BE2C (cell line): ENCODE measurements at regions not wholly inside any gene's neighbourhood (a gene's known extent, or its start where the extent isn't known, plus 50 kb on each side); places are given as distances from the start of the nearest gene placed in this dataset.

Source experiments
- DNase-seq: peaks from one replicate; pipeline ENCODE4 v3.0.0-alpha.2; 2020
- H3K27me3 ChIP-seq: fragments of 250-450 bp; sonication (Bioruptor Pico); 2 replicates; pipeline ENCODE4 v1.5.1; 2020; ENCODE audit warnings: mild to moderate bottlenecking
- H3K36me3 ChIP-seq: fragments of 250-450 bp; sonication (Bioruptor Pico); 2 replicates; pipeline ENCODE4 v1.5.1; 2020; ENCODE audit warnings: mild to moderate bottlenecking
- H3K4me1 ChIP-seq: fragments of 250-450 bp; sonication (Bioruptor Pico); 2 replicates; pipeline ENCODE4 v1.5.1; 2020
- H3K4me3 ChIP-seq: 2 replicates; pipeline ENCODE4 v1.5.1; 2011; ENCODE audit warnings: low read depth, low read length
- H3K9me3 ChIP-seq: fragments of 250-450 bp; sonication (Bioruptor Pico); 2 replicates; pipeline ENCODE4 v1.5.1; 2020
- TF ChIP-seq, protein P1 (sequence below): IDR thresholded peaks from 2 replicates; pipeline ENCODE4 v1.5.1; 2012; ENCODE audit warnings: mild to moderate bottlenecking, low read depth, low read length

DNA sequence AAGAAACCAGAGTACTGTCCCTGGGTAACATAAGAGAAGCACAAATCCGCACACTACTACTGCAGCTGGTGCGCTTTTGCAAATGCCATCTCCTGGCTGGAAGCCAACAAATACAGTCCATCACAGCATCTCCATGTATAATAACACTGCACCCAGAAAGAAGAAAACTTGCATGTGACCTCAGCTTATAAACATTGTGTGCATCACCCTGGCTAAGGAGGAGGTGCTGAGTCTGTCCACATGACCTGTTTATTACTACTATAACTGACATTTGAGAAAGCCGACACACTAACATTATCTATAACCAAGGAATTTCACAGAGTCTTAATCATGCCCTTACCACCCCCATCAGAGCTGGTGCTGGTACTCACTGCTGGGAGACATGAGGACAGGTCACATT lies 516.8 kb downstream of the CFAP47 start:
- no peaks in the 10 kb centered on the region for H3K27me3 ChIP-seq
- TF ChIP-seq, protein P1, sequence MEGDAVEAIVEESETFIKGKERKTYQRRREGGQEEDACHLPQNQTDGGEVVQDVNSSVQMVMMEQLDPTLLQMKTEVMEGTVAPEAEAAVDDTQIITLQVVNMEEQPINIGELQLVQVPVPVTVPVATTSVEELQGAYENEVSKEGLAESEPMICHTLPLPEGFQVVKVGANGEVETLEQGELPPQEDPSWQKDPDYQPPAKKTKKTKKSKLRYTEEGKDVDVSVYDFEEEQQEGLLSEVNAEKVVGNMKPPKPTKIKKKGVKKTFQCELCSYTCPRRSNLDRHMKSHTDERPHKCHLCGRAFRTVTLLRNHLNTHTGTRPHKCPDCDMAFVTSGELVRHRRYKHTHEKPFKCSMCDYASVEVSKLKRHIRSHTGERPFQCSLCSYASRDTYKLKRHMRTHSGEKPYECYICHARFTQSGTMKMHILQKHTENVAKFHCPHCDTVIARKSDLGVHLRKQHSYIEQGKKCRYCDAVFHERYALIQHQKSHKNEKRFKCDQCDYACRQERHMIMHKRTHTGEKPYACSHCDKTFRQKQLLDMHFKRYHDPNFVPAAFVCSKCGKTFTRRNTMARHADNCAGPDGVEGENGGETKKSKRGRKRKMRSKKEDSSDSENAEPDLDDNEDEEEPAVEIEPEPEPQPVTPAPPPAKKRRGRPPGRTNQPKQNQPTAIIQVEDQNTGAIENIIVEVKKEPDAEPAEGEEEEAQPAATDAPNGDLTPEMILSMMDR: no peak
- no peak overlapping the region for H3K4me3 ChIP-seq
- no peaks in the 10 kb centered on the region for H3K36me3 ChIP-seq
- no peak for DNase-seq
- no peaks in the 10 kb centered on the region for H3K9me3 ChIP-seq
- H3K4me1 ChIP-seq: no peaks in the 10 kb centered on the region

DNA sequence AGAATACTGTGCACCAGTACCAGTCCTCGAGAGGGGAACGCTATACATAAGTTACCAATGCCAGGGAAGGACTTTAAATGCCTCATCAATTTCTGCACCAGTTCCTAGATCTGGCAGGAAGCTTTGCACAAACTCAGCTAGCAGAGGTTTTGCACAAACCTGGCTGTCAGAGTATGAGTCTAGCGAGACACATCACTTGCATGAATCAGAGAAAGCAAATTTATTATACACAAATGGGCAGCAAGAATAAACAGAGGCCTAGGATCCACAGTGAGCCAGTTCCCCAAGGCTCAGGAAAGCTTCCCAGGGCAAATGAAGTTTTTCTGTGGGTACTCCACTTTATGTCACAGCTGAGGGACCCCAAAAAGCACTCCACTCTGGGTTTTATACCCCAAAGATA lies 523.5 kb downstream of the CFAP47 start:
- Histone ChIP-seq H3K4me1 (no peaks in the 10 kb centered on the region), H3K27me3 (no peaks in the 10 kb centered on the region), H3K9me3 (no peaks in the 10 kb centered on the region), H3K4me3 (no peak overlapping the region), H3K36me3 (no peaks in the 10 kb centered on the region)
- no peak for DNase-seq
- TF ChIP-seq, protein P1: no peak

DNA sequence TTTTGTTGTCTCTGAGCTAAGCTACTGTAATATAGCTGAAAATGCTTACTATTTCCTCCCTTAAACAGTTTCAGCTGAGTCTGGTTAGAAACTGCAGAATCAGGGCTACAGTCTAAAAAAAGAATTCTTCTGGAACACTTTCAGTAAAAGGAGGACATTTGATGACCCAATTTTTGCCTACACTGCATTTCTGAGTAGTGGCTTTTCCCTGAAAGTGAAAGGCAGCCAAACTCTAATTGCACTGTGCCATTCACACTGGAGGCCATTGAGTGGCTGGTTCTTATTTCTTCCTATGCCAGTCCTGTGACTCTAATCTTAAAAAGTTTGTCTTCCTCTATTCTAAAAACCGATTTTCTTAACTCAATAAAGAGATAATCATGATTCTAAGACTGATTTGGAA lies 526.0 kb downstream of the CFAP47 start:
- Histone ChIP-seq H3K9me3 (no peaks in the 10 kb centered on the region), H3K36me3 (no peaks in the 10 kb centered on the region), H3K27me3 (no peaks in the 10 kb centered on the region), H3K4me1 (no peaks in the 10 kb centered on the region), H3K4me3 (no peak overlapping the region)
- TF ChIP-seq, protein P1: no peak
- DNase-seq: no peak

DNA sequence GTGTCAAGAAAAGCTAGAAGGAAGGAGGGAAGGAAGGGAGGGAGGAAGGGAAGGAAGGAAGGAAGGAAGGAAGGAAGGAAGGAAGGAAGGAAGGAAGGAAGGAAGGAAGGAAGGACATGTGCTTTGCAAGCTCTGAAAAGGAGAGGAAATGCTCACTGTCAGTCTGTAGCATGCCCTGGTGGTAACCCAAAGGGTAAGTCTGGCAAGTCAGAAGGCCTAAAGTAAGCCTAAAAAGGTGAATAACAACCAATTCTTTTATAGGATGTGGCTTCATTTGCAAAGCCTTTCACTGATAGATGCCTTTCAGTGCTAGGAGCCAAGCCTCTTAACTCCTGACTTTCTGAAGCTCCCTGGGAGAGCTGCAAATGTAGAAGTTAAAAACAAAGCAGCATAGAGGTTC lies 542.6 kb downstream of the CFAP47 start:
- Histone ChIP-seq H3K36me3 (no peaks in the 10 kb centered on the region), H3K4me3 (no peak overlapping the region), H3K9me3 (no peaks in the 10 kb centered on the region), H3K4me1 (no peaks in the 10 kb centered on the region), H3K27me3 (no peaks in the 10 kb centered on the region)
- TF ChIP-seq, protein P1: no peak
- DNase-seq: no peak

DNA sequence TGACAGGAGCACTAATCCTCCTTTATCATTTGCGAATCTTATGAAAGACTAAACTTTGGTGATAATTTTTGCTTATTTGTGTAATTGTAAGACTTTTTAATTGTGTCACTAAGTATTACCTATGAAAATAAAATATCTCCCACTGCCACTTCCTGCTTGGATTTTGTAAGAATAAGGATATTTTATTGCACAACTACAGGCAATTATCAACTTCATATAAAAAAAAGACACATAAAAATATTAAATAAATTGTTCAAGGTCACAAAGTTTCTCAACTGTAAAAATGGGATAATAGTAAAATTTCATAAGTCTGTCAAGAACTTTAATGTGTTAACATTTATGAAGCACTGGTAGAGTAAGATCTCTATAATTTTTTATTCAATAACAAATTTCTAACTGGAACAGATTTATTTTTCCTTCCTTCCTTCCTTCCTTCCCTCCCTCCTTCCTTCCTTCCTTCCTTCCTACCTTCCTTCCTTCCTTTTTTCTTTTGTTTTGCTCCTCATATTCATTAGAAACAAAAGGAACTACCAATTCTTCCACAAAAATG lies 527.6 kb upstream of the FAM47C start:
- TF ChIP-seq, protein P1: no peak
- H3K27me3 ChIP-seq: no peaks in the 10 kb centered on the region
- no peaks in the 10 kb centered on the region for H3K9me3 ChIP-seq
- H3K4me1 ChIP-seq: no peaks in the 10 kb centered on the region
- DNase-seq: no peak
- no peaks in the 10 kb centered on the region for H3K36me3 ChIP-seq
- H3K4me3 ChIP-seq: no peak overlapping the region

DNA sequence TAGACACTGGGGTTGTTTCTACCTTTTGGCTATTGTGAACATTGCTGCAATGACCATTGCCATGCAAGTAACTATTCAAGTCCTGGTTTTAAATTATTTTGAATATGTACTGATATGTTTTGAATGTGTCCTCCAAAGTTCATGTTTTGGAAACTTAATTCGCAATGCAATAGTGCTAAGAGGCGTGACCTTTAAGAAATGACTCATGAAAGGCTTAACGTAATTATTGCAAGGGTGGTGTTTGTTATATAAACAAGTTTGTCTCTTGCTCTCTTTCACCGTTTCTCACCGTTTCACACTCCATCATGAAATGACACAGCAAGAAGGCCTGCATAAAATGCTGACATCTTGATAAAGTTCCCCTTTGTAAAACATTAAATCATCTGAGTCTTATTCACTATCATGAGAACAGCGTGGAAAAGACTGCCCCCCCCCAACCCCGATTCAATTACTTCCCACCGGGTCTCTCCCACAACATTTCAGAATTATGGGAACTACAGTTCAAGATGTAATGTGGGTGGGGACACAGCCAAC lies 506.9 kb upstream of the FAM47C start:
- DNase-seq: no peak
- H3K4me1 ChIP-seq: no peaks in the 10 kb centered on the region
- no peaks in the 10 kb centered on the region for H3K27me3 ChIP-seq
- TF ChIP-seq, protein P1: no peak
- H3K9me3 ChIP-seq: no peaks in the 10 kb centered on the region
- no peak overlapping the region for H3K4me3 ChIP-seq
- no peaks in the 10 kb centered on the region for H3K36me3 ChIP-seq
